Psoas muscle (tissue), 7 donors: ENCODE measurements at regions not wholly inside any gene's neighbourhood (a gene's known extent, or its start where the extent isn't known, plus 50 kb on each side); places are given as distances from the start of the nearest gene placed in this dataset.

Experiments
- ATAC-seq, 4 donors: fragments of 200-7000 bp; cut with Tn5 transposase; one replicate each; pipeline ENCODE4 v1.9.1; 2020; ENCODE audit warnings: moderate library complexity in 3 of 4, mild to moderate bottlenecking in 2 of 4
- DNase-seq, 2 donors: peaks; one replicate each; pipeline ENCODE4 v3.0.0-alpha.2; 2020
- H3K27ac ChIP-seq: fragments of 200-600 bp; one replicate; pipeline ENCODE4 v1.8.0; 2022
- H3K27me3 ChIP-seq, 3 donors: fragments of 200-600 bp in 1 of 3; one replicate each; pipeline versions ENCODE4 v1.6.1 to v1.8.0; 2013 to 2022; ENCODE audit warnings: low read length in 2 of 3, mild to moderate bottlenecking in 2 of 3, moderate library complexity in 1 of 3; ENCODE audit not compliant: insufficient read depth in 3 of 3
- H3K36me3 ChIP-seq, 2 donors: fragments of 200-600 bp in 1 of 2; one replicate each; pipeline versions ENCODE4 v1.6.1 to v1.8.0; 2013 to 2022; ENCODE audit warnings: low read depth in 1 of 2, mild to moderate bottlenecking in 1 of 2, moderate library complexity in 1 of 2; ENCODE audit not compliant: insufficient read depth in 1 of 2
- H3K4me1 ChIP-seq: fragments of 200-600 bp; one replicate; pipeline ENCODE4 v1.8.0; 2022
- H3K4me3 ChIP-seq: fragments of 200-600 bp; one replicate; pipeline ENCODE4 v1.8.0; 2022; ENCODE audit warnings: mild to moderate bottlenecking
- H3K9me3 ChIP-seq: fragments of 200-600 bp; one replicate; pipeline ENCODE4 v1.8.0; 2022
- CTCF ChIP-seq: fragments of 200-600 bp; IDR thresholded peaks from one replicate; pipeline ENCODE4 v1.8.0; 2022; ENCODE audit warnings: antibody characterized with exemption
- WGBS, 3 donors: extraction: QIAGEN DNeasy Blood & Tissue Kit; methylation state at CpG; one replicate each; pipeline versions ENCODE4 v1.1.6 to v1.1.7; 2013; 5-methylcytosine and 5-hydroxymethylcytosine counted together
- intact Hi-C, 2 donors: fragments of 100-400 bp; cut with DNase I; formaldehyde crosslinking; loops; one replicate each; pipeline versions ENCODE4 v1.11.0 to v1.14.2; 2022
- donor health status: healthy with polysubstance abuse.
- donor health status: DM: no; HTN: no; CAD: no; lungs with moderate emphysema.
- donor health status: Bipolar disorder and iron deficiency.
- donor health status: healthy.
- donor health status: DM: yes; HTN: yes; CAD: no.
- donor health status: DM: no; HTN: no; CAD: no.
- donor health status: DM: yes; HTN: yes; CAD: no.

- intact Hi-C loops, result no loop called here
- 79 to 83% (median 80%) methylated on average over 10 of the region's 10 CpGs for WGBS, 3 donors
- H3K27ac ChIP-seq, result no peak overlapping the region
- H3K36me3 ChIP-seq, result no peaks in the 10 kb centered on the region
- no peaks in the 10 kb centered on the region for H3K9me3 ChIP-seq
- H3K27me3 ChIP-seq, result no peaks in the 10 kb centered on the region
- H3K4me1 ChIP-seq, result no peaks in the 10 kb centered on the region
- DNase-seq, result no peak
- no peak for TF ChIP-seq CTCF
- no peak for ATAC-seq
- no peak overlapping the region for H3K4me3 ChIP-seq
These were observed 141.5 kb upstream of the NDUFV2 start for GRCh38 chr18:8960740-8961657.

GRCh38 chr18:8962192-8962779 is 140.2 kb upstream of the NDUFV2 start:
- no peaks in the 10 kb centered on the region for H3K4me1 ChIP-seq
- H3K4me3 ChIP-seq, result no peak overlapping the region
- no peak for DNase-seq
- ATAC-seq, result no peak
- no peak overlapping the region for H3K27ac ChIP-seq
- 74 to 88% (median 75%) methylated on average over 8 of the region's 8 CpGs for WGBS, 3 donors
- no peak for TF ChIP-seq CTCF
- no peaks in the 10 kb centered on the region for H3K9me3 ChIP-seq
- no peaks in the 10 kb centered on the region for H3K36me3 ChIP-seq
- no peaks in the 10 kb centered on the region for H3K27me3 ChIP-seq
- intact Hi-C loops, result no loop called here

- H3K9me3 ChIP-seq, result no peaks in the 10 kb centered on the region
- H3K36me3 ChIP-seq, result no peaks in the 10 kb centered on the region
- DNase-seq (no peak), ATAC-seq (no peak)
- no peak for TF ChIP-seq CTCF
- no peaks in the 10 kb centered on the region for H3K4me1 ChIP-seq
- 56 to 83% (median 79%) methylated on average over 8 of the region's 8 CpGs for WGBS, 3 donors
- intact Hi-C loops, result no loop called here
- no peak overlapping the region for H3K27ac ChIP-seq
- H3K4me3 ChIP-seq, result no peak overlapping the region
- H3K27me3 ChIP-seq, result no peaks in the 10 kb centered on the region
These were observed 139.5 kb upstream of the NDUFV2 start for GRCh38 chr18:8962855-8963635.

DNA sequence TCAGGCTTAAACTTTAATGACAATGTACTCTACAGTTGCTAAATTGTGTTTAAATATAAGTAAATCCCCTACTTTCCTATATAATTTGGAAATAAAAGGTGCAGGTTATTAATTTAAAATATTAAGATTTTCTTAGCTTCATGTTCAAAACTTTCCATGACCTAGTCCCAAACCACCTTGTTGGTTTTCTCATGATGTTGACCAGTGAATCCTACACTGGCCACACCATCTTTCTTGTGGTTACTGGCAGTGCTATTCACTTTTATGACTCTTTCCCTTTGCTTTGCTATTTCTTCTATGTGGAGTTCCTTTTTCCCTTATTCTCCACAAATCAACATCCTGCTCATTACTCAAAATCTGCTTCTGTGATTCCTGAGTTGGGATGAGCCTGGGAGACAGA is 138.6 kb upstream of the NDUFV2 start:
- no peak for TF ChIP-seq CTCF
- Histone ChIP-seq H3K27me3 (no peaks in the 10 kb centered on the region), H3K4me3 (no peak overlapping the region), H3K4me1 (no peaks in the 10 kb centered on the region), H3K27ac (no peak overlapping the region), H3K36me3 (no peaks in the 10 kb centered on the region), H3K9me3 (no peaks in the 10 kb centered on the region)
- ATAC-seq (no peak), DNase-seq (no peak)
- intact Hi-C loops, result no loop called here
